MM.1S (cell line): ENCODE measurements at regions not wholly inside any gene's neighbourhood (a gene's known extent, or its start where the extent isn't known, plus 50 kb on each side); places are given as distances from the start of the nearest gene placed in this dataset.

Source experiments
- DNase-seq: peaks from one replicate; pipeline ENCODE4 v3.0.0-alpha.2; 2015
- H2AFZ ChIP-seq: fragments of 300-600 bp; sonication (generic); 2 replicates; pipeline ENCODE4 v1.6.0; 2016; ENCODE audit warnings: antibody characterized with exemption, low read length
- H3F3A ChIP-seq: fragments of 300-600 bp; sonication (generic); 2 replicates; pipeline ENCODE4 v1.6.1; 2016; ENCODE audit warnings: mild to moderate bottlenecking, antibody characterized with exemption, low read length, moderate library complexity, mixed read lengths; ENCODE audit not compliant: insufficient read depth
- H3K27ac ChIP-seq: fragments of 300-600 bp; sonication (generic); 2 replicates; pipeline ENCODE4 v1.5.1; 2016; ENCODE audit warnings: mild to moderate bottlenecking, low read length
- H3K27me3 ChIP-seq: fragments of 300-600 bp; sonication (generic); replicated peaks from 2 replicates; pipeline ENCODE4 v1.6.0; 2016; ENCODE audit warnings: low read length; ENCODE audit not compliant: insufficient read depth
- H3K36me3 ChIP-seq: fragments of 300-600 bp; sonication (generic); replicated peaks from 2 replicates; pipeline ENCODE4 v1.6.1; 2016; ENCODE audit warnings: mild to moderate bottlenecking, low read length, mixed read lengths; ENCODE audit not compliant: insufficient read depth
- H3K4me1 ChIP-seq: fragments of 300-600 bp; sonication (generic); 2 replicates; pipeline ENCODE4 v1.6.1; 2016; ENCODE audit warnings: low read length, mixed read lengths
- H3K4me2 ChIP-seq: fragments of 300-600 bp; sonication (generic); 2 replicates; pipeline ENCODE4 v1.6.0; 2016; ENCODE audit warnings: low read depth, low read length
- H3K4me3 ChIP-seq: fragments of 300-600 bp; sonication (generic); 2 replicates; pipeline ENCODE4 v1.5.1; 2016; ENCODE audit warnings: low read length, mixed read lengths
- H3K79me2 ChIP-seq: fragments of 300-600 bp; sonication (generic); 2 replicates; pipeline ENCODE4 v1.6.1; 2016; ENCODE audit warnings: mixed run types, low read length, mixed read lengths
- H3K9ac ChIP-seq: fragments of 300-600 bp; sonication (generic); 2 replicates; pipeline ENCODE4 v1.6.1; 2016; ENCODE audit warnings: low read length, mixed read lengths
- H3K9me2 ChIP-seq: fragments of 300-600 bp; sonication (generic); replicated peaks from 2 replicates; pipeline ENCODE4 v1.6.1; 2016; ENCODE audit warnings: mild to moderate bottlenecking, low read length, mixed read lengths; ENCODE audit not compliant: insufficient read depth
- H3K9me3 ChIP-seq: fragments of 300-600 bp; sonication (generic); replicated peaks from 2 replicates; pipeline ENCODE4 v1.6.1; 2016; ENCODE audit warnings: mild to moderate bottlenecking, low read length, mixed read lengths; ENCODE audit not compliant: insufficient read depth
- H4K20me1 ChIP-seq: fragments of 300-600 bp; sonication (generic); 2 replicates; pipeline ENCODE4 v1.6.1; 2016; ENCODE audit warnings: mild to moderate bottlenecking, low read length, moderate library complexity, mixed read lengths; ENCODE audit not compliant: insufficient read depth
- EZH2 ChIP-seq: fragments of 300-600 bp; sonication (generic); optimal IDR thresholded peaks from 2 replicates; pipeline ENCODE3; 2017; ENCODE audit warnings: low read depth, mild to moderate bottlenecking, antibody characterized with exemption, low read length, mixed read lengths
- EZH2phosphoT487 ChIP-seq: fragments of 300-600 bp; sonication (generic); IDR thresholded peaks from 2 replicates; pipeline ENCODE4 v1.6.1; 2018; ENCODE audit warnings: antibody characterized with exemption, low read length
- TF ChIP-seq, protein P1 (sequence below): fragments of 300-600 bp; sonication (generic); IDR thresholded peaks from 2 replicates; pipeline ENCODE4 v1.5.1; 2016; ENCODE audit warnings: antibody characterized with exemption, low read length, mixed read lengths

DNA sequence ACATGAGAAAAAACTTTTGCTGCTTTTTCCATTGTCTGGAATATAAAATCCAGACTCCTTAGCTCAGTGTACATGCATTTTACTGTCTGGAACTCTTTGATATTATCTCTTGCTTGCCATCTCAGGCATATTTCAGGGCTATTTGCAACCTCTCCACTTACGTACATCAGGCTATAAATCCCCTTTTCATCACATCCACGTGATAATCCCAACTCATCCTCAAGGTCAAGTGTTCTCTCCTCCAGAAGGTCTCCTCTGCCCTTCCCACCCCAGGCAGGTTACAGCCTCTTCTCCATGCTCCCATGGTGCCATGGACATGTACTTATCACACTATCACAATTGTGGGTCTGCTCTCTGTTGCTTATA, 202.5 kb upstream of the RBMS1 start:
- H3K4me2 ChIP-seq = peak overlapping the region; percentile 49
- H3K27ac ChIP-seq = peak overlapping the region; percentile 77
- H3K79me2 ChIP-seq = no peaks in the 10 kb centered on the region
- no peak overlapping the region for H3K4me3 ChIP-seq
- H2AFZ ChIP-seq = no peak overlapping the region
- H3K36me3 ChIP-seq = no peaks in the 10 kb centered on the region
- no peaks in the 10 kb centered on the region for H4K20me1 ChIP-seq
- H3F3A ChIP-seq = peaks cover 19% of the 10 kb centered on the region
- no peaks in the 10 kb centered on the region for H3K9me2 ChIP-seq
- no peaks in the 10 kb centered on the region for H3K9me3 ChIP-seq
- no peak for TF ChIP-seq EZH2
- TF ChIP-seq EZH2phosphoT487 = no peak
- TF ChIP-seq, protein P1, sequence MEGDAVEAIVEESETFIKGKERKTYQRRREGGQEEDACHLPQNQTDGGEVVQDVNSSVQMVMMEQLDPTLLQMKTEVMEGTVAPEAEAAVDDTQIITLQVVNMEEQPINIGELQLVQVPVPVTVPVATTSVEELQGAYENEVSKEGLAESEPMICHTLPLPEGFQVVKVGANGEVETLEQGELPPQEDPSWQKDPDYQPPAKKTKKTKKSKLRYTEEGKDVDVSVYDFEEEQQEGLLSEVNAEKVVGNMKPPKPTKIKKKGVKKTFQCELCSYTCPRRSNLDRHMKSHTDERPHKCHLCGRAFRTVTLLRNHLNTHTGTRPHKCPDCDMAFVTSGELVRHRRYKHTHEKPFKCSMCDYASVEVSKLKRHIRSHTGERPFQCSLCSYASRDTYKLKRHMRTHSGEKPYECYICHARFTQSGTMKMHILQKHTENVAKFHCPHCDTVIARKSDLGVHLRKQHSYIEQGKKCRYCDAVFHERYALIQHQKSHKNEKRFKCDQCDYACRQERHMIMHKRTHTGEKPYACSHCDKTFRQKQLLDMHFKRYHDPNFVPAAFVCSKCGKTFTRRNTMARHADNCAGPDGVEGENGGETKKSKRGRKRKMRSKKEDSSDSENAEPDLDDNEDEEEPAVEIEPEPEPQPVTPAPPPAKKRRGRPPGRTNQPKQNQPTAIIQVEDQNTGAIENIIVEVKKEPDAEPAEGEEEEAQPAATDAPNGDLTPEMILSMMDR = no peak
- peaks cover 28% of the 10 kb centered on the region for H3K4me1 ChIP-seq
- no peak for DNase-seq
- no peak overlapping the region for H3K9ac ChIP-seq
- H3K27me3 ChIP-seq = no peaks in the 10 kb centered on the region

DNA sequence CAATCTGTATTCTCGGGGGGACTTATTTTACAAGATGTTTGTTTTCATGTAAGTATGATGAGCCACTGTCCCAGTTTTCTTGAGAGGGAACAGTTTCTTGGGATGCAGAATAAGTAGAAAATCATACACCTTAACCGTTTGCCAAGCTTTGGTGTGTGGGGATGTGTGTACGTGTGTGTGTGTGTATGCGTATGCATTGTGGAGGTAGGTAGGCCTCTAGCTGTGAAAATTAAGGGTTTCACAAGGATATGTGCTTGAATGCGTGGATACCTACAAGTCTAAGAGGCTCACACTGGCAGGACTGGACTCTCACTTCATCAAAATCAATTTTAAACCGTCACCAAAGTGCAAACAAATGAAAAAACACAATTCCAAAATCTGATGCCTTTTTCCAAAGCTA, 204.2 kb upstream of the RBMS1 start:
- Histone ChIP-seq H3F3A (peaks cover 19% of the 10 kb centered on the region), H3K4me1 (peaks cover 40% of the 10 kb centered on the region), H2AFZ (no peak overlapping the region), H3K9ac (no peak overlapping the region), H3K4me2 (no peak overlapping the region), H3K79me2 (no peaks in the 10 kb centered on the region), H3K9me2 (no peaks in the 10 kb centered on the region), H3K9me3 (no peaks in the 10 kb centered on the region), H3K4me3 (no peak overlapping the region), H3K27me3 (no peaks in the 10 kb centered on the region), H3K27ac (no peak overlapping the region), H4K20me1 (no peaks in the 10 kb centered on the region), H3K36me3 (no peaks in the 10 kb centered on the region)
- no peak for DNase-seq
- TF ChIP-seq EZH2phosphoT487 = no peak
- TF ChIP-seq EZH2 = no peak
- TF ChIP-seq, protein P1 = no peak

DNA sequence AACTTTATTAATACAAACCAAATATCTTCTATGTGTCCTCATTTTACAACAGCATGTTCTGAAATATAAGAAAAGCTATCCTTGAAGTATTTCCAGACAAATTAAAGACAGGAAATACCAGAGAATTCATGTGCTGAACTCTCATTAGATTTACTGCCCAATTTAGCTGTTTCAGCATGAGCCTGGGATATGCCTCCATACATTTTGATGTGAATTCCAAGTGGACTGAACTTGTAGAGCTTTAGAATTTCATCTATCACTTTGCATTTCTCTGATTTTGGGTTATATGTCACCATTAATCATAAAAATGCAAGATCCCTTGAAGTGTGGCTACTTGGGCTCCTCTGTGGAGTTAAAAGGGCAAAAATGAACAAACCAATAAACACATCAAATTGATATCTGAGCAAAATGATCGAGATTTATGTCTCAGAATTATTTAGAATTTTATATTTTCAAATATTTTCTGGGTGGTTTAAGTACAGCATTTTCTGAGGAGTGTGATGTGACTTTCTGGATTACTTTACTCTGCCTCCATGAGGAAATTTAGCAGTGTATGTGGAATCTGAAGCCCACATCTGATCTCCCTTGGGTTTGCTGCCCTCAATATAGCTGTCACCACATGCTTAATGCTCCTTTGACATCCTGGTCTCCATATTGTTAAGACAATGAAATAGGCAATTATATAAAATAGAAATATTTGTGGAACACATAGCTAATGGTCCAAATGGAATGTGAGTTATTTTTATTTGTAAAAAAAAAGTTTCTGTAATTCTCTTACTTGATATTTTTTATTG, 206.6 kb upstream of the RBMS1 start:
- Histone ChIP-seq H3K9me3 (no peaks in the 10 kb centered on the region), H4K20me1 (no peaks in the 10 kb centered on the region), H3K4me3 (no peak overlapping the region), H3K4me2 (no peak overlapping the region), H3K79me2 (no peaks in the 10 kb centered on the region), H3K27ac (no peak overlapping the region), H3K9ac (no peak overlapping the region), H3K9me2 (no peaks in the 10 kb centered on the region), H3K4me1 (peaks cover 44% of the 10 kb centered on the region), H3K36me3 (no peaks in the 10 kb centered on the region), H2AFZ (no peak overlapping the region), H3F3A (peaks cover 30% of the 10 kb centered on the region), H3K27me3 (no peaks in the 10 kb centered on the region)
- TF ChIP-seq, protein P1 = no peak
- no peak for DNase-seq
